Skeletal muscle cell (primary cell): ENCODE measurements at regions not wholly inside any gene's neighbourhood (a gene's known extent, or its start where the extent isn't known, plus 50 kb on each side); places are given as distances from the start of the nearest gene placed in this dataset.

ENCODE experiments used
- DNase-seq: peaks from one replicate; pipeline ENCODE4 v3.0.0-alpha.2; 2010; ENCODE audit warnings: low read depth
- H3K4me3 ChIP-seq: 2 replicates; pipeline ENCODE4 v1.5.1; 2011; ENCODE audit warnings: low read depth, mild to moderate bottlenecking, control low read depth, low read length, moderate library complexity

- no peak overlapping the region for H3K4me3 ChIP-seq
- DNase-seq = no peak
These were observed 87.8 kb upstream of the IRF2BP2 start for GRCh38 chr1:234697741-234698140.

- H3K4me3 ChIP-seq = no peak overlapping the region
- no peak for DNase-seq
These were observed 87.0 kb upstream of the IRF2BP2 start for GRCh38 chr1:234697015-234697414.

- no peak overlapping the region for H3K4me3 ChIP-seq
- no peak for DNase-seq
These were observed 86.2 kb upstream of the IRF2BP2 start for GRCh38 chr1:234696148-234696576.

- no peak overlapping the region for H3K4me3 ChIP-seq
- DNase-seq = no peak
These were observed 84.7 kb upstream of the IRF2BP2 start for GRCh38 chr1:234694661-234695060.

- no peak for DNase-seq
- H3K4me3 ChIP-seq = no peak overlapping the region
These were observed 83.1 kb upstream of the IRF2BP2 start for GRCh38 chr1:234692966-234693580.

- no peak for DNase-seq
These were observed 81.6 kb upstream of the IRF2BP2 start for GRCh38 chr1:234691567-234691966.

GRCh38 chr1:234690872-234691271 lies 80.9 kb upstream of the IRF2BP2 start:
- DNase-seq = no peak
- no peak overlapping the region for H3K4me3 ChIP-seq

More at GRCh38 chr1:234691567-234691966, 81.6 kb upstream of the IRF2BP2 start:
- H3K4me3 ChIP-seq = no peak overlapping the region

- no peak for DNase-seq
- H3K4me3 ChIP-seq = no peak overlapping the region
These were observed 79.3 kb upstream of the IRF2BP2 start for GRCh38 chr1:234689236-234689635.

GRCh38 chr1:234687011-234687410 lies 77.0 kb upstream of the IRF2BP2 start:
- no peak overlapping the region for H3K4me3 ChIP-seq
- no peak for DNase-seq

- DNase-seq = no peak
- no peak overlapping the region for H3K4me3 ChIP-seq
These were observed 76.1 kb upstream of the IRF2BP2 start for GRCh38 chr1:234686035-234686434.

- no peak for DNase-seq
- H3K4me3 ChIP-seq = no peak overlapping the region
These were observed 74.9 kb upstream of the IRF2BP2 start for GRCh38 chr1:234684856-234685255.

- DNase-seq = peak; percentile 54
- H3K4me3 ChIP-seq = no peak overlapping the region
These were observed 74.1 kb upstream of the IRF2BP2 start for GRCh38 chr1:234683861-234684632.

- no peak for DNase-seq
These were observed 73.3 kb upstream of the IRF2BP2 start for GRCh38 chr1:234683127-234683860.

GRCh38 chr1:234681990-234682389 lies 72.0 kb upstream of the IRF2BP2 start:
- no peak for DNase-seq
- no peak overlapping the region for H3K4me3 ChIP-seq

More at GRCh38 chr1:234683127-234683860, 73.3 kb upstream of the IRF2BP2 start:
- no peak overlapping the region for H3K4me3 ChIP-seq

GRCh38 chr1:234681065-234681464 lies 71.1 kb upstream of the IRF2BP2 start:
- DNase-seq = no peak
- H3K4me3 ChIP-seq = no peak overlapping the region

- no peak for DNase-seq
- H3K4me3 ChIP-seq = no peak overlapping the region
These were observed 70.4 kb upstream of the IRF2BP2 start for GRCh38 chr1:234680331-234680904.

GRCh38 chr1:234676103-234676594 lies 66.2 kb upstream of the IRF2BP2 start:
- H3K4me3 ChIP-seq = peak overlapping the region; percentile 33
- peak; percentile 35 for DNase-seq

GRCh38 chr1:234675572-234675971 lies 65.6 kb upstream of the IRF2BP2 start:
- H3K4me3 ChIP-seq = peak overlapping the region; percentile 33
- no peak for DNase-seq

GRCh38 chr1:234675006-234675405 lies 65.0 kb upstream of the IRF2BP2 start:
- H3K4me3 ChIP-seq = no peak overlapping the region
- DNase-seq = no peak
